ENCODE measurements at regions not wholly inside any gene's neighbourhood (a gene's known extent, or its start where the extent isn't known, plus 50 kb on each side); places are given as distances from the start of the nearest gene placed in this dataset.
"Not testable (repeated sequence)": the region's sequence is repeated elsewhere in the genome, so short reads cannot be mapped to it uniquely, and the experiment has no call there.

- DNase-seq = no peak
These were observed 79.2 kb downstream of the C9orf152 start for GRCh38 chr9:110128664-110129329.

- no peak for DNase-seq
These were observed 78.5 kb downstream of the C9orf152 start for GRCh38 chr9:110129425-110129824.

- no peak for DNase-seq
These were observed 77.7 kb downstream of the C9orf152 start for GRCh38 chr9:110130211-110130610.

- DNase-seq = no peak
These were observed 77.1 kb downstream of the C9orf152 start for GRCh38 chr9:110130791-110131416.

GRCh38 chr9:110131499-110131898, 76.5 kb downstream of the C9orf152 start:
- DNase-seq = no peak

- not testable (repeated sequence) for DNase-seq
These were observed 75.4 kb downstream of the C9orf152 start for GRCh38 chr9:110132531-110132930.

GRCh38 chr9:110133059-110133458, 74.9 kb downstream of the C9orf152 start:
- DNase-seq = no peak

GRCh38 chr9:110133608-110134210, 74.2 kb downstream of the C9orf152 start:
- no peak for DNase-seq

GRCh38 chr9:110135846-110136245, 72.1 kb downstream of the C9orf152 start:
- no peak for DNase-seq

GRCh38 chr9:110136802-110137201, 71.2 kb downstream of the C9orf152 start:
- DNase-seq = no peak

- no peak for DNase-seq
These were observed 67.7 kb downstream of the C9orf152 start for GRCh38 chr9:110140276-110140675.

GRCh38 chr9:110141227-110141793, 66.6 kb downstream of the C9orf152 start:
- no peak for DNase-seq

- peak; percentile 92 for DNase-seq
These were observed 65.7 kb downstream of the C9orf152 start for GRCh38 chr9:110142253-110142652.

- peak; percentile 52 for DNase-seq
These were observed 65.0 kb downstream of the C9orf152 start for GRCh38 chr9:110142868-110143481.

- DNase-seq = no peak
These were observed 64.5 kb downstream of the C9orf152 start for GRCh38 chr9:110143485-110143884.

- DNase-seq = no peak
These were observed 63.9 kb downstream of the C9orf152 start for GRCh38 chr9:110143950-110144545.

- DNase-seq = no peak
These were observed 61.6 kb downstream of the C9orf152 start for GRCh38 chr9:110146373-110146772.

GRCh38 chr9:110148384-110148783, 59.6 kb downstream of the C9orf152 start:
- DNase-seq = no peak

- DNase-seq = no peak
These were observed 59.1 kb downstream of the C9orf152 start for GRCh38 chr9:110148891-110149290.

All from NCI-H526 treated with DMSO at 0.1 percent for 48 hours (cell line).